Skin epidermis (tissue), 12 donors: ENCODE measurements at regions not wholly inside any gene's neighbourhood (a gene's known extent, or its start where the extent isn't known, plus 50 kb on each side); places are given as distances from the start of the nearest gene placed in this dataset.
"Not testable (repeated sequence)": the region's sequence is repeated elsewhere in the genome, so short reads cannot be mapped to it uniquely, and the experiment has no call there.

ENCODE experiments used
- H3K27ac ChIP-seq, 21 experiments: fragments of 200-600 bp; sonication (generic) in 11 of 21; one replicate each; pipeline ENCODE4 v1.5.0; 2020; ENCODE audit warnings: mild to moderate bottlenecking in 3 of 21, inconsistent platforms in 2 of 21, moderate library complexity in 2 of 21
- H3K4me3 ChIP-seq, 7 experiments: fragments of 200-600 bp; sonication (generic) in 2 of 7; one replicate each; pipeline ENCODE4 v1.5.0; 2020; ENCODE audit warnings: inconsistent platforms in 2 of 7, mild to moderate bottlenecking in 2 of 7, moderate library complexity in 1 of 7

- H3K27ac ChIP-seq: no peak overlapping the region
- H3K4me3 ChIP-seq: no peak overlapping the region
Observed at GRCh38 chr4:187739771-187740170, 255.8 kb upstream of the ZFP42 start.

DNA sequence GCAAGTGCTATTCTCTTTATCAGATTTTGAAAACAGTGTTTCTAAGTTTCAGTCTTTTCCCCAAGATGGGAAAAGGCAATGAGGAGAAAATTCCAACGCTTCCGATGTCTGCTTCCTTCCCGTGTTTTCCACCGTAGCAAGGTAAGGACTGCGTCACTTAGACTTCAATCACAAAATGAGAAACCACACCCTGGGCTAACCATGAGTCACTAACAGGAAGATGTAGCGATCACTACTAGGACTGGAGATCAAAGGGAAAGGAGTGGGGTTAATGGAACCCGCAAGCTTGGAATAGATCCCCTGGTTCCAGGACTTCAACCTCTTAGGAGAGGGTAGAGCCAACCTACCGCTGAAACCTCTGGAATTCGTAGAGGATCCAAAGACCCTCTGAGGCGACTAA is 250.7 kb upstream of the ZFP42 start:
- no peak overlapping the region for H3K27ac ChIP-seq
- H3K4me3 ChIP-seq: no peak overlapping the region

GRCh38 chr4:187750652-187751051 is 244.9 kb upstream of the ZFP42 start:
- not testable (repeated sequence) for H3K4me3 ChIP-seq, H3K27ac ChIP-seq

DNA sequence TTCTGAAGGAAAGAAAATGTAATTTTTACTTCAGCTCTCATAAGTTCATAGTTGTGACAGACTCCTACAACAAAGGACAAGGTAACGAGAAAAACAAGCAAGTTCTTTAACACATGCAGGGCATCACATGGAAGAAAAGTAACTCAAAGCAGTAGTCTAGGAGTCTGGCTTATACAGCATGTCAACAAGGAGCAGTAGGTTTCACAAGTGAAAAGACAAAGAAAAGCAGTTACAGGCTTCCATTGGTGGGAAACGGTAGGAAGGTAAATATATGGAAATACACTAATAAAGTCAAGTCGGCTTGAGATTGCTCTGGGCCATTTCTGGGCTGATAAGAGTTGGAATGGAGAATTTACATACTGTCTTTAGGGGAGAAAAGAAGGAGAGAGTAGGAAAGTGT is 228.4 kb upstream of the ZFP42 start:
- Histone ChIP-seq H3K4me3 (no peak overlapping the region), H3K27ac (no peak overlapping the region)

DNA sequence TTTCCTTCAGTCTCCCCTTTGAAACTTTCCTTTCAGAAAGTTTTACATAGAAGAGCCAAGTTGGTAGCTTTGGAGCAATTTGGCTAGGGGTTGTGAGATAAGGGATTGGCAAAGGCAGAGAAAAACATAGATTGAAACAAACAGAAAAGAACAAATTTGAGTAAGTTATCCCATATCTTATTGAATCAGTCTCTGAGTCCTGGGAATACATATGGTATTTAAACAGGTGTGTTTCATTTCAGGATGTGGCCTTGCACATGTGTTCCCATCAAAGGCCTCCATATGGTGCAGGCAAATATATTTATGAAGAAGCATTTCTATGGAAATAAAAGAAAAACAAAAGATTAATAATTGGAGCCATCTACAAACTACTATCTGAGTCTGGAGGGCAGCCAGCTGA is 227.9 kb upstream of the ZFP42 start:
- Histone ChIP-seq H3K27ac (no peak overlapping the region), H3K4me3 (no peak overlapping the region)

DNA sequence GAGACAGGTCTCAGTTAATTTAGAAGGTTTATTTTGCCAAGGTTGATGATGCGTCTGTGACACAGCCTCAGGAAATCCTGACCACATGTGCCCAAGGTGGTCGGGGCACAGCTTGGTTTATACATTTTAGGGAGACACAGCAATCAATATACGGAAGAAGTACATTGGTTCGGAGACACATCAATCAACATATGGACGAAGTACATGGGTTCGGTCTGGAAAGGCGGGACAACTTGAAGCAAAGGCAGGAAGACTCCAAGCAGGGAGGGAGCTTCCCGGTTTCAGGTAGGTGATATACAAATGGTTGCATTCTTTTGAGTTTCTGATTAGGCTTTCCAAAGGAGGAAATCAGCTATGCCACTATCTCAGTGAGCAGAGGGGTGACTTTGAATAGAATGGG is 225.2 kb upstream of the ZFP42 start:
- no peak overlapping the region for H3K27ac ChIP-seq
- no peak overlapping the region for H3K4me3 ChIP-seq

GRCh38 chr4:187777954-187778353 is 217.6 kb upstream of the ZFP42 start:
- Histone ChIP-seq H3K27ac (no peak overlapping the region), H3K4me3 (no peak overlapping the region)

- H3K4me3 ChIP-seq: no peak overlapping the region
- H3K27ac ChIP-seq: no peak overlapping the region
Observed at GRCh38 chr4:187780070-187780469, 215.5 kb upstream of the ZFP42 start.

DNA sequence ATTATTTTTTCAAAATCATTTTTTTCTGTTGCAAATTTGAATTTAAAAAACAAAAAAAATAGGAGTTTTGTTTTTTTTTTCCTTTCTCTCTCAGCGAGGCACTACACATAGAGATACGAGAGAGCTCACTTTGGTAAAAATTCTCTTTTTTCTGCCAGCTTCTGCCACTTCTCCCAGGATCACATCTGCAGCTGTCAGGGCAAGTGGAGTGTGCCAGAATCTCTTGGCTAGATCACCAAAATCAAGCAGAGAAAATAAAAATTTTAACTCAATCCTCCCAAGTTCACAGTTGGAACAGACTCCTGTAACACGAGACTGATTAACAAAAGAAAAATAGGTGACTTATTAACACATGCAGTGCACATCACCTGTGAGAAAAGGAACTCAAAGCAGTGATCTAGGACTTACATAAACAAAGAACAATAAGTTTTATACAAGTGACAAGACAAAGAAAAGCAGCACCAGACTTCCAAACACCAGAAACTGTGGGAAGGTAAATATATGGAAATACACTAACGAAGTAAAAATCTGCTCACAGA is 213.2 kb upstream of the ZFP42 start:
- no peak overlapping the region for H3K4me3 ChIP-seq
- no peak overlapping the region for H3K27ac ChIP-seq

DNA sequence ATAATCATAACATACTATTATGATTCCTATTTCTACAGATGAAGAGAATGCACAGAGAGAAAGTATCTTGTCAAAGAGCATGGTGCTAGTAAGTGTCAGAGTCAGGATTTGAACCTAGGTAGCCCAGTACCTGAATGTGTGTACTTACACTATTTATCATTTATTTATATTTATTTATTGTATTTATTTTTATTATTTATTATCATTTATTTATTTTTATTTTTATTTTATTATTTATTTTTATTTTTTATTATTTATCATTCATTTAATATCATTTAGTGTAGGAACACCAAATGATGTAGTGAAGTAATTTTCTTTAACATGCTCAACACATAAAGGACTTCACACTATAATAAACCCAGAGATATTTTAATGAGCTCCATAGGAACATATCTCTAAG is 209.4 kb upstream of the ZFP42 start:
- Histone ChIP-seq H3K27ac (no peak overlapping the region), H3K4me3 (no peak overlapping the region)

GRCh38 chr4:187789078-187789477 is 206.5 kb upstream of the ZFP42 start:
- no peak overlapping the region for H3K4me3 ChIP-seq
- H3K27ac ChIP-seq: no peak overlapping the region

DNA sequence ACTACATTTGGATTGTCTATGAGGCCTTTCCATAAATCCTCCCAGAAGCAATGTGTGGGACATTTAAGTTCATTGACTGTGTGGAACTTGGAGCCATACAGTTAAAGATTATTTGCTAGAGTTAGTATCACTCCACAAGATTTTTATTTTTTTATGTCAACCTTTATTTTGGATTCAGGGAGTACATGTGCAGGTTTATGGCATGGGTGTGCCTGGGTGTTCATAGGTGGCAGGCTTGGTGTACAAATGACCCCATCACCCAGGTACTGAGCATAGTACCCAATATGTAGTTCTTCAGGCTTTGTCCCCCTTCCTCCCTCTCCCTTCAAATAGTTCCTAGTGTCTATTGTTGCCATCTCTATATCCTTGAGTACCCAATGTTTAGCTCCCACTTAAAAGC is 199.8 kb upstream of the ZFP42 start:
- H3K27ac ChIP-seq: no peak overlapping the region

GRCh38 chr4:187798385-187798784 is 197.2 kb upstream of the ZFP42 start:
- H3K4me3 ChIP-seq: no peak overlapping the region

More for the DNA sequence above, 199.8 kb upstream of the ZFP42 start:
- no peak overlapping the region for H3K4me3 ChIP-seq

DNA sequence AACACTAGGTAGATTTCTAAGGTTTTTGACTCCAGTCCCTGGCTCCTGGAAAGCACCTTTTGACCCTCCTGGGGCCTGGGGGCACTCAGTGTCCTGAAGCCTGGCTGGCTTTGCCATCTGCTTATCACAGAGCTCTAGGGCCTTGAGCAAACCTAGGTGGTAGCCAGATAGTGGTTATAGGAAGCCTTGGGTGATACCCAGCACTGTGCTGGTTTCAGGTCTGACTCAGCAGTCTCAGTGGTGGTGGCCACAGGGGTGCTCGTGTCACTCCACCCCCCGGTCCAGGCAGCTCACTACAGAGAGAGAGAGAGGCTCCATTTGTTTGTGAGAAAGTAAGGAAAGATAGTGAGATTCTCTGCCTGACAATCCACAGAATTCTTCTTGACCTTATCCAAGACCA is 195.8 kb upstream of the ZFP42 start:
- no peak overlapping the region for H3K4me3 ChIP-seq
- H3K27ac ChIP-seq: no peak overlapping the region

More at GRCh38 chr4:187798385-187798784, 197.2 kb upstream of the ZFP42 start:
- no peak overlapping the region for H3K27ac ChIP-seq

- Histone ChIP-seq H3K27ac (no peak overlapping the region), H3K4me3 (no peak overlapping the region)
Observed at GRCh38 chr4:187811591-187811990, 184.0 kb upstream of the ZFP42 start.

DNA sequence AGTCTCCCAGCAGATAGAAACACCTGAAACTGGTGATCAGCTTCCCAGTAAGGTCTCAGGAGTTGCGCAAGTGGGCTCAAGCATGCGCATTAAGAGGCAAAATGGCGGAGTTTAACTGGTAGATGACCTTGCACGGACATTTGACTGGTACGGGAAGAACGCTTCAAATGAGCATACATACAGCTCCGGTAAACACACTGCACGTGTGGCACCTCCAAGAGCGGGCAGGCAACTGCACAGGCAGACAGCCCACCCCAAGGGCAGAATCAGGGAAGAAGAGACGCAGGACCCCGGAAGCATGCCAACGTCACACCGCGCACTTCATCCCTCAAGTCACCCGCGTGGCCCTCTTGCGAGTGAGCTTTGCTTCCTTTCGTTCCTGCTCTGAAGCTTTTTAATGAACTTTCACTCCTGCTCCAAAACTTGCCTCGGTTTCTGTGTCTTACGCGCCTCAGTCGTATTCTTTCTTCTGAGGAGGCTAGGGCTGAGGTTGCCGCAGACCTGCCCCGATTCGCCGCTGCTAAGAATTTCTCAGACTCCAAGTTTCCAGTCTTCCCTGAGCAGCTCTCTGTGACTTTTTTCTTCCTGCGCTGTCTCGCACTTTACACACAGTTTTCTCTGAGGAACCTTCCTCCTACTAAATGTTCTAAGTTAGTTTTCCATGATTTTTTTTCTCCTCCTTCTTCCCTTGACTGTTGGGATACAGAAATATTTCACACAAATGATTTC is 180.7 kb upstream of the ZFP42 start:
- Histone ChIP-seq H3K27ac (peak overlapping the region in 4 of 21 experiments; percentile 21 to 65 (median 48)), H3K4me3 (peak overlapping the region in 4 of 7 experiments; percentile 9 to 34 (median 17))

GRCh38 chr4:187826725-187827124 is 168.8 kb upstream of the ZFP42 start:
- no peak overlapping the region for H3K27ac ChIP-seq
- no peak overlapping the region for H3K4me3 ChIP-seq

DNA sequence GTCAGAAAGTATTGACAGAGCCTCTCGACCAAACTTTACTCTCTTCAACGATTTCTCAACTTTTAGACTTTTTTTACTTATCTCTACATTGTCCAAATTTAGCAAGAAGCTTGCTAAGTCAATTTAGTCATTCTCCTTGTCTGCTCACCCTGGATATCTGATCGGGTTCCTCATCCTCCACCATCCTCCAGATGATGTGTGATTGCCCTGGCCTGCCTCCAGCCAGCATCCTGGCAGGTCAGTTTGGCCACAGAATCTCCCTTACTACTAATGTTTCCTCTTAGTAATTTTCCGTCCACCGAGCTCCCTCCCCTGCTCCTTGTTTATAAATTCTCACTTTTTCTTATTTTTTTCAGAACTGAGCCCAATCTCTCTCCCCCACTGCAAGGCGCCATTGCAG is 167.9 kb upstream of the ZFP42 start:
- Histone ChIP-seq H3K4me3 (no peak overlapping the region), H3K27ac (no peak overlapping the region)

DNA sequence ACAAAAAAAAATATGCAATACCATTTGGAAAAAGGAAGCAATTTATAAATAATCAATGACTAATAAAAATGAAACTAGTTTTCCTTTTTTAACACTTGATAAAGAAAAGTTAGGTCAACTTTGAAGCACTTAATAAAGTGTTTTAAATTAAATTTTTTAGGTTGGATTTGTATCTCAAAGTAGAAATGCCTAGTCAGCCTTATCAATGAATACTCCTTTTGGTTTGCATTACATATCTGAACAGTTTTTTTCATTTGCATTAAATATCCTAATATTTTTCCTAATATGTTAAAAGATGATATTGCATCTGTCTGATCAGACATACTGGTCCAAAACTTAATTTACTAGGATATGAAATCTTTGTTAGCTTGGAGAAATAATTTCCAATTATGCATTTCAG is 155.8 kb upstream of the ZFP42 start:
- no peak overlapping the region for H3K4me3 ChIP-seq

GRCh38 chr4:187840814-187841213 is 154.8 kb upstream of the ZFP42 start:
- Histone ChIP-seq H3K4me3 (no peak overlapping the region), H3K27ac (no peak overlapping the region)

More for the DNA sequence above, 155.8 kb upstream of the ZFP42 start:
- no peak overlapping the region for H3K27ac ChIP-seq

DNA sequence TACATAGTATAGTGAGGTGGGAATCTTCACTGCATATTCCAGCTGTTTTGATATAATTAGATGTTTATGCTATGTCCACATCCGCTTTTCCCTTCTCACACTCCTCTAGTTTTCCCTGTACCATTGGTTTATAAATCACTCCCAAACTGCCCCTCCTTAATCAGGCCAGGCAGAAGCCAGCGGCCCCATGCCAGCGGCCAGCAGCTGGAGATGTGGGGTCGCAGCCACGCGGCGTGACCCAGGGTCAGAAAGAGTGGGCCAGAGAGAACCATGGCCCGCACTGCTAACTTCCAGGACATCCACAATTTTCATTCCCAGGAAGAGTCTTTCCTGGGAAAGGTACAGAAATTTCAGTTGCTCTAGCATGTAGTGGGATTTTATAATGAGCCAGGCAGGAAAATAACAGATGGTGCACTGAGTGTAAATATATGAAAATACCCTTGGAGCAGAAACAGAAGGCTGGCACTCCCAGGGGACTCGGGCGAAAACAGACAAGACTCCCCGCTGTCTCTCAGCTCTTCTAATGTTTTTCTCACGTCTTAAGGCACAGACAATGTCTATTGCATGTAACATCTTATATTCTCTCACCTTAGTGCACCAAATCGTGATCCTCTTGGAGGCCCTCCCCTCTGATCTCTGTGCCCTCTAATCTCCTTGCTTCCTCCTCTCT is 145.9 kb upstream of the ZFP42 start:
- Histone ChIP-seq H3K4me3 (no peak overlapping the region), H3K27ac (no peak overlapping the region)
